NCI-H524 treated with DMSO at 0.1 percent for 48 hours (cell line): ENCODE measurements at regions not wholly inside any gene's neighbourhood (a gene's known extent, or its start where the extent isn't known, plus 50 kb on each side); places are given as distances from the start of the nearest gene placed in this dataset.
"Not testable (repeated sequence)": the region's sequence is repeated elsewhere in the genome, so short reads cannot be mapped to it uniquely, and the experiment has no call there.

Source experiments
- DNase-seq: peaks from one replicate; lab custom pipeline; 2025; lab: John Stamatoyannopoulos, UW

DNA sequence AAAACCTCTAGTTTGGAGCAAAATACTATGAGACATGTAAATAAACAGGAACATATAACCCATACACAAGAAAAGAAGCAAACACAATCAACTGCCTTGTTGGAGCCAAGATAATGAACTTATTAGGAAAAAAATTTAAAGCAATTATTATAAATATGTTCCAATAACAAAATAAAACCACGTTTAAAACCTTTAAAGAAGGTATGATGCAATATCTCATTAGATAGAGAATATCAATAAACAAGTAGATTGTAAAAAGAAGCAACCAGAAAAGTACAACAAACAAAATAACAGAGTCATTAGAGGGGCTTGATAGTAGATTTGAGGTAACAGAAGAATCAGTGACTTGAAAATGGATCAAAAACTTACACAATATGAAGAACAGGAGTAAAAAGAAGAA, 327.0 kb upstream of the PCDH9 start:
- no peak for DNase-seq

DNA sequence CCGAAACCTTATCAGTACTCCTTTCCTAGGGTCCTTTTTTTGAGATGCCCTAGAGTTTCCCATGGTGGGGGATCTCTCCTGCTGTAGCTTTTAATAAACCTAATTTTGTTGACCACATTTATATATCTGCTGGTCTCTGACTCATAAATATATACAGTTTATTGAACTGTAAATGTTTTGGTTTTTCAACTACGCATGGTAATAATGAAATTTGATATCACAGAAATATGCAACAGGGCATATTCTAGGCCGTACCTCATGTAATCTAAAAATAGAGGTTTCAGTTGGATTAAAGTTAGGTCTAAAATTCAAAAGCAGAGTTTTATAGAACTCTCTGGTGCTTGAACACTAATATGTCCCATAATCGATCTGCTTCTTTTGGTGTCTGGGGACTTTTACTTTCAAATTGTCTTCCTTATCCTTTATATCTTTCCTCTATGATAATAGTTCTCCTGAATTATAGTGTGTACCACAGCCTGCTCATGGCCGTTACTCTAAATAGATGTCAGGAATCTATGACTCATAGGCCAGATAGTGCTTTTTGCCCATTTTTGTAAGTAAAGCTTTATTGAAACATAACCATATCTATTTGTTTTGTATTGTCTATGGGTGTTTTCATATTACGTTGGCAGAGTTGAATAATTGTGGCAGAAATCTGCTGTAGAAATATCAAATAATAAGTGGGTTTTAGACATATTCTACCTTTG, 324.8 kb upstream of the PCDH9 start:
- DNase-seq: no peak

DNA sequence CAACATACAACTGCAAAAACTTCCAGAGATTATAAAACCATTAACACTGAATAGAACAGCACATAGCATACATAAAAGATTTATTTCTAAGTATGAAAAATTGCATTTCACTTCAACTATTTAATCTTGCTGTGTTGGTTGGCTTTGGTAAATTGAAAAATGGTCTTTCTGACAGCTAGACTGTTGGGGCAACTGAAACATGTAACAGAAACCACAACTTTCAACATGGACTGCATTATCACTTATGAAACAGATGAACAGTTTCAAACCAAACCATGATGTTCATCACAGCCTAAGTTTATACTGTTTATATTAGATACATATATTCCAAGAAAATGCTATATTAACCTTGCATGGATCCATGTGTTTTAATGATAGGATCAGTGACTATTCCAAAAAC, 324.1 kb upstream of the PCDH9 start:
- no peak for DNase-seq

DNA sequence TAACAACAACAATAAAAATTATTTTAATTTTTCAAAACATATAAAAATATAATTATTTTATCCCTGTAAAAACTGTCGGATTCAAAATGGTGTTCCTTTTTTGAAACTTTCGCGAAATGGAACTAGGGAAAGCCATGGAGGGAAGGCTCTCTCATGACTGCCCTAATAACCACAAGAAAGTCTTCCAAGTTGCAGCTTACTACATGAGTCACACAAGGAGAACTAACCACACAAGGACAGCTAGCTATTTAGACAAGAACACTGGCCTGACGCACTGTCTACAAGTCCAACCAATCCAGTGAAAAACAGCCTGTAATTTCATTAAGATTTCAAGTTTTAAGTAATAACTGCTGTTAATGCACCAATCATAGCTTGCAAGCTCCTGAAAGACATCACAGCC, 319.2 kb upstream of the PCDH9 start:
- no peak for DNase-seq

DNA sequence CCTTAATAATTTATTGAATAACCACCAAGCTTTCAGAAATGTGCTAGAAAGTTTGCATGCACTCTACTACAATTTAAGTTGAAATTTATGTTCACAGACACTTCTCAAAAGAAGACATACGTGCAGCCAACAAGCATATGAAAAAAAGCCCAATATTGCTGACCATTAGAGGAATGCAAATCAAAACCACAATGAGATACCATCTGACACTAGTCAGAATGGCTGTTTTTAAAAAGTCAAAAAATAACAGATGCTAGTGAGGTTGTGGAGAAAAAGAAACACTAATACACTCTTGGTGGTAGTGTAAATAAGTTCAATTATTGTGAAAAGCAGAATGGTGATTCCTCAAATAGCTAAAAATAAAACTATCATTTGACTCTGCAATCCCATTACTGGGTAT, 308.8 kb upstream of the PCDH9 start:
- no peak for DNase-seq

DNA sequence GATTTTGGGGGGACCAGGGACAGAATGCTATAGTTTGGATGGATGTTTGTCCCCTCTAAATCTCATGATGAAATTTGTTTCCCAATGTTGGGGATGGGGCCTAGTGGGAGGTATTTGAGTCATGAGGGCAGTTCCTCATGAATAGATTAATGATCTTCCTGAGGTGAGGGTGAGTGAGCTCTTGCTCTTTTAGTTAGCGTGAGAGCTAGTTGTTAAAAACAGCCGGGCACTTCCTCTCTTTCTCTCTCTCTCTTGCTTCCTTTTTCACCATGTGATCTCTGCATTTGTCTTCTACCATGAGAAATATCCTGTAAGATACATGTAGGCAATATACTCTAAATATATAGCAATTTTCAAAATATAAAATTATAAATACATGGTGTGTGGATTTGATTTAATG, 290.8 kb upstream of the PCDH9 start:
- DNase-seq: no peak

DNA sequence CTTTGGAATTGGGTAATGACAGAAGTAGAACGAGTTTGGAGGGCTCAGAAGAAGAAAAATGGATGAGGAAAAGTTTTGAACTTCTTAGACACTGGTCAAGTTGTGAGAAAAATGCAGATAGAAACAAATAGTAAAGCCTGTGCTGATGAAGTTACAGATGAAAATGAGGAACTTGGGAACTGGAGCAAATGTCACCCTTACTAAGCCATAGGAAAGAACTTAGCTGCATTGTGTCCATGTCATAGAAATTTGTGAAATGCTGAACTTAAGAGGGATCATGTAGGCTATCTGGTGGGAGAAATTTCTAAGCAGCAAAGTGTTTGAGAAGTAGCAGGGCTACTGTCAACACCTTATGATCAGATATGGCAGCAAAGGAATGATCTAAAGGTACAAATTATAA, 289.2 kb upstream of the PCDH9 start:
- DNase-seq: no peak

DNA sequence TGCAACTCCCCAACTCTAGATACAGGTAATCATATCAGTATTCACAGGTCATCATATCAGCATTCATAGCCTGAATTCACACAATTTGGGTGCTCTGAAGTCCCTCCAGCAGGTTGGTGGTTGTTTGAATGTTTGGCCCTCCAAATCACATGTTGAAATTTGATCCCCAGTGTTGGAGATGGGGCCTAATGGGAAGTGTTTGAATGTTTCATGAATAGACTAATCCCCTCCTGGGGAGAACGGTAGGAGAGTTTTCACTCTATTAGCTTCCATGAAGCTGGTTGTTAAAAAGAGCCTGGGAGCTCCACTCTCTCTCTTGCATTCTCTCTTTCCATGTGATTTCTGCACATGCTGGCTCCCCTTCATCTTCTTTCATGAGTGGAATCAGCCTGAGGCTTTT, 288.6 kb upstream of the PCDH9 start:
- DNase-seq: peak; percentile 5

DNA sequence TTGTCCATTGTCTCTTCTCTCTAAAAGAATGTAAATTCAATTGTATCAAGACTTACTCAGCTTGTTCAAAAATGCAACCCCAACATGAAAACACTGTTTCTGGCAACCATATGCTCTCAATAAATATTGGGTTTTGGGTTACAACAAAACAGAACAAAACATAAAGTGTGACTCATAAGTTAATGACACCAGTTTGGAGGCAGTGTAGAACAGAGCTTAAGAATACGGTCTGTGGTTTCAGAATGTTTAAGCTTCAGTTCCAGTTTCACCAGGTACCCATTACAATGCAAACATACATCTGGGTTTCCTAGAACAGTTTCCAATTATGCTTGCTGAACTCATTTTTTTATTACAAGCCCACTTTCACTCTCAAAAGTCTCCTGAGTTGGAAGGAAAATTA, 285.8 kb upstream of the PCDH9 start:
- DNase-seq: no peak

DNA sequence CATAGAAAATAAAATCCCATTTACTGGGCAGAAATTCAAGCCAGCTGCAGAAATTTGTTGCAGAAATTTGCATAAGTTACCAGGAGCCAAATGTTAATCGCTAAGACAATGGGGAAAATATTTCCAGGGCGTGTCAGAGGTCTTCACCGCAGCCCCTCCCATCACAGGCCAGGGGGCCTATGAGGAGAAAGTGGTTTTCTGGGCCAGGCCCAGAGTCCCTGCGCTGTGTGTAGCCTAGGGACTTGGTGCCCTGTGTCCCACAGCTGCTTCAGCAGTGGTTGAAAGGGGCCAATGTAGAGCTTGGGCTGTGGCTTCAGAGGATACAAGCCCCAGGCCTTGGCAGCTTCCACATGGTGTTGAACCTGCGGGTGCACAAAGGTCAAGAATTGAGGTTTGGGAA, 278.9 kb upstream of the PCDH9 start:
- no peak for DNase-seq

DNA sequence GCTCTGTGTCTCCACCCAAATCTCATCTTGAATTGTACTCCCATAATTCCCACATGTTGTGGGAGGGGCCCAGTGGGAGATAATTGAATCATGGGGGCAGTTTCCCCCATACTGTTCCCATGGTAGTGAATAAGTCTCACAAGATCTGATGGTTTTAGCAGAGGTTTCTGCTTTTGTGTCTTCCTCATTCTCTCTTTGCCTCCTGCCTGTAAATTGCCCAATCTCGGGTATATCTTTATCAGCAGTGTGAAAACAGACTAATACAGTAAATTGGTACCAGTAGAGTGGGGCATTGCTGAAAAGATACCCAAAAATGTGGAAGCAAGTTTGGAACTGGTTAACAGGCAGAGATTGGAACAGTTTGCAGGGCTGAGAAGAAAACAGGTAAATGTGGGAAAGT, 278.1 kb upstream of the PCDH9 start:
- DNase-seq: not testable (repeated sequence)

DNA sequence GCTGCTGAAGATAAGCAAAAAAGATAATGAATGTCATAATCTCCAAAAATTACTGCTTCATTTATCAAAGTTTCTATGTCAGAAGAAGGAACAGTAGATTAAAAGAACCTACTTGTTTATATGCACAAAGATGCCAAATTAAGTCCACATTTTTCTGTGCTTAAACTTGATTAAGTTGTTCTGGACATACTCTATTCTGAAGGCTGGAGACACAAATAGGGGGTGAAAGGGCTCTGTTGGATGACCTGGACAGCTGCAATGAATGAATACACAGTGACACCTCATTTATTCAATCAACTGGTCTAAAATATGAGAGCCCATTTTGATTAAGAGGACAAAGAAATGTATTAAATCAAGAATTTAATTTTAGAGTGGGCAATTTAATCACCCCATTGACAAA, 276.3 kb upstream of the PCDH9 start:
- DNase-seq: no peak

DNA sequence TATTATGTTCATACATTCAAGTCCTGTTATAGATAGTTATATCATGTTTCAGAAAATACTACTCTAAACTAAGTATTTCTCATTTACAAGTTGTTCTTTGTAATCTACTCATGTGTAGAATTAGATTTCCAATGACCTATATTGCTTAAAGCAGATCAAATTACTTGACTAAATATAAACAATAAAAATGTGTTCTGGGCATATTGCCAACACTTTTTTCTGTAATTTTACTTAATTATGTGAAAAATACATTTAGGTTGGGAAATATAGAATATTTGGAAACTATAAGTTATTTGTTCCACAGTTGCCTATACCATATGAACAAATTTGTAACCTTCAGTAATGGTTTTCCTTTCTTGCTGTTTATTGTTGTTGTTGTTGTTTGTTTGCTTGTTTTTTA, 275.2 kb upstream of the PCDH9 start:
- DNase-seq: no peak

DNA sequence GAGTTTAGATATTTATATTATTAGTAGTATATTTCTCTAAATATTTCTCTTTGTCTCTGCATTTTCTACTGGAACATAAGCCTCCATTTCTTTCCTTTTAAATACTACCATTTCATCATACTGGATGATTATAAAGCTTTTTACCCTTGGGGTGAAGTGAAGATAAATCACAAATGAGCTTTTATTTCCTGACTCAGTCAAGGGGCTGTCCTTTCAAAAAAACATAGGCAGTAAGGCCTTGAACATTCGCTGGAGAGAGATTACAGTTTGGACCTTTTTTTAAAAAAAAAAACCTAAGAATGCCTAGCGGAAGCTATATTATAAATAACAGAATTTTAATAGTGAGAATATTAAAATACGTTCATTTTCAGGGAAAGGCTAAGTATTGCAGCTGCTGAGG, 268.8 kb upstream of the PCDH9 start:
- DNase-seq: no peak

DNA sequence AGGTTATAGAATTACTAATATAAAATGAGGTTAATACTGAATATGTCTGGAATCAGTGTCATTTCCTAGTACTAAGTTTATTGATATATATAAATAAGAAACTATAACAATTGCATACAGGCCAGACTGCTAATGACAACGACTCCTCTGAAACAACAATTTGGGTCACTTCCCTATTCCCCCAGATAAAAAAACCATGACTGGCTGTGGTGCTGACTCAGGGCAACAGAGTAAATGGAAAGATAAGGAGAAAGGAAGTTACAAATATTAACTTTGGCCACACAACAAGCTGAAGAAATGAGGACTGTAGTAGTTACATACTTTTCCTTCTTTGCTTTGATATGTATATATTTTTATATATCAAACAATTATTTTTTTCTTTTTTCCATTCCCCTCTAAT, 263.7 kb upstream of the PCDH9 start:
- DNase-seq: no peak

DNA sequence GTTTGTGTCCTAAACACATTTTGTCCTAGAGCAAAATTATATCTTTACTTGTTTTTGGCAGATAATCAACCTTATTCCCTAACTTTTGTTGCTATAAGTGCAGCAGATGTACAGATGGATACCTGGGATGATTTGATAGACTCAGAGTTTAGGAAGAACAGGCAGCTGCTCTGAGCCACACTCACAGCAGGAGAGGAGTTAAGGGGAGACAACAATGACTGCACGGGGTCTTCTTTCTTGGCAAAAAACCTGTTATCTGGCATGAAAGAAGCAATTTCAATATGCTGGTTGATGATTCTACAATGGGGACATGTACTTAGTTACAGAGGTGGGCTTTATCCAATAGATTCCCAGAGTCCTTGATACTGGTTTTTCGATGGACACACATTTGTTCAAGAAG, 258.9 kb upstream of the PCDH9 start:
- no peak for DNase-seq

DNA sequence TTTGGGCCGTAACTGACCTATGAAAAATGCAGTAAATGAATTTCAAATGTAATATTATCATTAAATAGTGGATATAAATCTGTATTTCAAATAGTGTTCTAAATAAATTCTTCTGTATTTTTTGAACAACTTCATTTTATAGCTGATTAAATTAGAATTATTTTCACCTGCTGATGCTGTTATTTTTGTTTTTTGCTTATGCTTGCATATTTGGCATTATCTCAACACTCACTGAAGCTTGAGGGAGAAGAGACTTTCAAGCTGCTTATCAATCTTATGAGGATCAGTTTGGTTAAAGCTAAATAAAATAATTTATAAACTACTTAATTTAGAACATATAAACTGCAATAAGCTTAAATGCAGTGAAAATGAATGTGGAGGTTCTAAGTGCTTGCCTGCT, 251.3 kb upstream of the PCDH9 start:
- no peak for DNase-seq

DNA sequence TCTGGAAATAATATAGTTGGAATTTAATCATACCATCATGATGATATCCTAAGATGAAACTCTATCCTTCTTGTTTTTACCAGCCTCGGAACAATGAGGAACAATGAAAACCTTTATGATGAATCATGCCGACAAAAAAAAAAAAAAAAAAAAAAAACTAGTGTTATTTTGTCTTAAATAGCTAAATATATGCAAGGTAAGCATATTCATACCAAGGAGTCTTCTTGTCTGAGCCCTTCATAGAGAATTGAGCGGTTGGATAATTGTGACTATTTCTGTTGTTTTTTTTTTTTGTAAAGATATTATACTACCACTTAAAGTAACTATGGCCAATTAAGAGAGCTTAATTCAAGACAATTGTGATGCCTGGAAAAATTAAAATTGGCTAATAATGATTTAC, 244.0 kb upstream of the PCDH9 start:
- no peak for DNase-seq

DNA sequence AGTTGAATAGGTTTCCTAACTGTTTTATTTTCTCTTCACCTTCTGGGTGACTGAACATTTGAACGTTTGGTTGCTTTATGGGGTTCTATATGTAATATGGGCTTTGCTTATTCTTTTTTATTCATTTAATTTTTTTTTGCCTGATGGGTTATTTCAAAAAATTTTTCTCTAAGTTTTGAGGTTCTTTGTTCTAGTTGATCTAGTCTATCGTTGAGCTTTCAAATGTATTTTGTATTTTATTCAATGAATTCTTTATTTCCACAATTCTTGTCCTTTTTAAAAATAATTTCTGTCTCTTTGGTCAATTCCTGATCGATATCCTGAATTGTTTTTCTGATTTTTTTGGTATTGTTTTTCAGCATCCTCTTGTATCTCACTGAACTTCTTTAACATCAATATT, 239.5 kb upstream of the PCDH9 start:
- no peak for DNase-seq

DNA sequence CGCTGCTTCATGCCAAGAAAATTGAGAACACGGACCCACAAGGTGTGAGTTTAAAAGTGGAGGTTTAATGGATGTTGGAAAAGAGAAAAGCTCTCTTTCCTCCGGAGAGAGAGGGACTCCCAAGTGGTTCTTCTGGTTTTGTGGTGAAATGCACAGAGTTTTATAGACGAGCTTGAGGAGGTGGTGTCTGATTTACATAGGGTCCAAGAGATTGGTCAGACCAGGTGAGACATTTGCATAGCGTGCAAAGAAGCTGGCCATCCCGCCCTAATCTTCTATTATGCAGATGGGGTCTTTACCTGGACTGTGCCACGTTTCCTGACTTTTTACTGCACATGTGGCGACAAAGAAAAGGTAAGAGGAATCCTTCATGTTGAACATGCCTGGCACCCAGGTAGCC, 236.4 kb upstream of the PCDH9 start:
- no peak for DNase-seq

DNA sequence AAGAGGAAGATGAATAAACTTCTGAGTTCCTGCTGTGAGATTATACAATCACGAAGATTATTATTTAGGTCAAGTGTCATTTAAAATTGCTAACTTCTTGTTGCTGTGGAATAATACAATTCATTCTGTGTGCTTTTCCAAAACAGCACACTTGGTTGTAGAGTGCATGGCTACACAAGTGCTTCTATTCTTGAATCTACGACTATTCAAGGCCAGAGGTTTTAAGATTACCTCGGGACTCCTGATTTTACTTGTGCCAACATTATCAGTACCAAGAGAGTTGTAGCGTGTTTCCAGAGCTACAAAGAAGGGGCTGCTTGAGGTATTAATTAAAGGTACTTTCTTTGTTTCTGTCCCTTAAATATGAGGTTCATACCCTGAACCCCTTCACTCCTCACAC, 234.0 kb upstream of the PCDH9 start:
- DNase-seq: no peak

DNA sequence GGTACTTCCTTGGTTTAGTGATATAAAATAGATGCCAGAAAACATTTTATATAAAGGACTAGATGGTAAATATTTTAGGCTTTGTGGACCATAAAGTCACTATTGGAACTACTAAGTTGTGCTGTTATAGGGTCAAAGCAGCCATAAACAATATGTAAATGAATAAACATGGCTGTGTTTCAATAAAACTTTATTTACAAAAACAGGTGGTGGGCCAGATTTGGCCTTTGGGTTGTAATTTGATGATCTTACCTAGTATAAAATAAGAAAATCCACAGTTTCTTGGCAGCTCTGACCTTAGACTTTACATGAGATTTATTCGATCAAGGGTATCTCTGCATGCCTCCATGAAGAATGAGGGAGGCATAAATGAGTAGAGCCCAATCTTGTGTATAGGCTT, 232.0 kb upstream of the PCDH9 start:
- DNase-seq: no peak

DNA sequence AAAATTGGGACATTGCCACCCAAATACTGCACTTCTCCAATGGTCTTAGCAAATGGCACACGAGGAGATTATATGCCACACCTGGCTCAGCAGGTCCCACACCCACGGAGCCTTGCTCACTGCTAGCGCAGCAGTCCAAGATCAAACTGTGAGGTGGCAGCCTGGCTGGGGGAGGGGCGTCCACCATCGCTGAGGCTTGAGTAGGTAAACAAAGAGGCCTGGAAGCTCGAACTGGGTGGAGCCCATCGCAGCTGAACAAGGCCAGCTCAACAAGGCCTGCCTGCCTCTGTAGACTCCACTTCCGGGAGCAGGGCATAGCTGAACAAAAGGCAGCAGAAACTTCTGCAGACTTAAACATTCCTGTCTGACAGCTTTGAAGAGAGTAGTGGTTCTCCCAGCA, 222.4 kb upstream of the PCDH9 start:
- not testable (repeated sequence) for DNase-seq

DNA sequence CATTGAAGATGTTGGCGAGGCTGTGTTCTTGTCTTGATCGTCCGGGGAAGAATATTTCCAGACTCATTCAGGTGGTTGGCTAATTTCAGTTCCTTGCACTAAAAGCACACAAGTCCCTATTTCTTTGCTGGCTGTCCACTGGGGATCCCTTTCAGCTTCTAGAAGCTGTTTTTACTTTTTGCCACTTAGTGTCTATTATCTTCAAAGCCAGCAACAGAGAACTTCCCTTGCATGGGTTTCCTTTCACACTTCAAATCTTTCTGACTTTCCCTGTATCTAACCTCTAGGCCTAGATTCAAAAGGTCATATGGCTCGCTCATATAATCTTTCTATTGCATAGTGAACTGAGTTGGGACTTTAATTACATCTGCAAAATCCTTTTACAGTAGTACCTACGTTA, 215.3 kb upstream of the PCDH9 start:
- DNase-seq: no peak

DNA sequence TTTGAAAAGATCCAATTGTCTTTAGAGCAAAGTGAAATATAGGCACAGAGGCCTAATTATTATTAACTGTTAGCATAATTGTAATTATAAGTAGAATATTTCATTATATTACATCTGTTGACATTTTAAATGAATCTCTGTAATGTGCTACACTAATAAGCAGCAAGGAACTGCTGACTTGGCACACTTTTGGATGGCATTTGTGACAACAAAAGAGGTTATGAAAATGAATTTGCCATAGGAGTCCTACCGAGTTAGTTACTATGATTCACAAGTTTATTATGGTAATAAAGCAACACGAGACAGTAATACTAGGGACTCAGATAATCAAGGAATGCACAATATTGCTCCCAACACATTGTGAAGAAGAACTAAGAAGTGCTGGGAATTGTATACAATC, 213.8 kb upstream of the PCDH9 start:
- DNase-seq: no peak
